LHCN-M2 (cell line): ENCODE measurements at regions not wholly inside any gene's neighbourhood (a gene's known extent, or its start where the extent isn't known, plus 50 kb on each side); places are given as distances from the start of the nearest gene placed in this dataset.
"Not testable (repeated sequence)": the region's sequence is repeated elsewhere in the genome, so short reads cannot be mapped to it uniquely, and the experiment has no call there.

ENCODE experiments used
- DNase-seq: peaks from one replicate; pipeline ENCODE4 v3.0.0-alpha.2; 2012; ENCODE audit warnings: low read depth

GRCh38 chr13:66154354-66154753 is 1075.8 kb downstream of the PCDH9 start:
- no peak for DNase-seq

- no peak for DNase-seq
Observed at GRCh38 chr13:66152596-66152995, 1077.5 kb downstream of the PCDH9 start.

- not testable (repeated sequence) for DNase-seq
Observed at GRCh38 chr13:66144357-66144756, 1085.8 kb downstream of the PCDH9 start.

- DNase-seq: no peak
Observed at GRCh38 chr13:66139701-66140100, 1090.4 kb downstream of the PCDH9 start.

- no peak for DNase-seq
Observed at GRCh38 chr13:66139250-66139649, 1090.9 kb downstream of the PCDH9 start.

- no peak for DNase-seq
Observed at GRCh38 chr13:66138172-66138811, 1091.8 kb downstream of the PCDH9 start.

GRCh38 chr13:66137384-66137783 is 1092.8 kb downstream of the PCDH9 start:
- no peak for DNase-seq

- no peak for DNase-seq
Observed at GRCh38 chr13:66128692-66129269, 1101.4 kb downstream of the PCDH9 start.

GRCh38 chr13:66128201-66128600 is 1101.9 kb downstream of the PCDH9 start:
- no peak for DNase-seq

- no peak for DNase-seq
Observed at GRCh38 chr13:66117563-66117962, 1112.6 kb downstream of the PCDH9 start.

- no peak for DNase-seq
Observed at GRCh38 chr13:66113882-66114526, 1116.1 kb downstream of the PCDH9 start.

GRCh38 chr13:66111628-66112027 is 1118.5 kb downstream of the PCDH9 start:
- no peak for DNase-seq

- no peak for DNase-seq
Observed at GRCh38 chr13:66106246-66106645, 1123.9 kb downstream of the PCDH9 start.

- DNase-seq: peak; percentile 26
Observed at GRCh38 chr13:66102864-66103263, 1127.3 kb downstream of the PCDH9 start.

- DNase-seq: no peak
Observed at GRCh38 chr13:66099825-66100224, 1130.3 kb downstream of the PCDH9 start.

GRCh38 chr13:66098931-66099628 is 1131.1 kb downstream of the PCDH9 start:
- no peak for DNase-seq

- DNase-seq: no peak
Observed at GRCh38 chr13:66089711-66090110, 1140.4 kb downstream of the PCDH9 start.

GRCh38 chr13:66087269-66087710 is 1142.8 kb downstream of the PCDH9 start:
- no peak for DNase-seq

- no peak for DNase-seq
Observed at GRCh38 chr13:66077132-66077689, 1152.9 kb downstream of the PCDH9 start.

GRCh38 chr13:66076417-66076816 is 1153.7 kb downstream of the PCDH9 start:
- peak; percentile 49 for DNase-seq

GRCh38 chr13:66074018-66074615 is 1156.0 kb downstream of the PCDH9 start:
- DNase-seq: no peak

GRCh38 chr13:66072097-66072496 is 1158.0 kb downstream of the PCDH9 start:
- DNase-seq: not testable (repeated sequence)
